Activated T-helper 2 cell treated with anti-CD3 and anti-CD28 coated beads, Interferon-gamma antibody, Interleukin-2, Interleukin-4, amounts not matched to agents 10 μg/mL and 5 μg/mL and 100 μg/mL, durations not matched to agents 14 hours and 24 hours and 36 hours (primary cell): ENCODE measurements at regions not wholly inside any gene's neighbourhood (a gene's known extent, or its start where the extent isn't known, plus 50 kb on each side); places are given as distances from the start of the nearest gene placed in this dataset.

Experiments
- DNase-seq: peaks from one replicate; pipeline ENCODE4 v3.0.0; 2021; ENCODE audit warnings: low spot score
- H3K27ac Mint-ChIP-seq: one replicate; pipeline ENCODE4 v1.8.0; 2021; ENCODE audit warnings: mixed read lengths
- H3K27me3 Mint-ChIP-seq: one replicate; pipeline ENCODE4 v1.8.0; 2021; ENCODE audit warnings: low read depth, mixed read lengths
- H3K36me3 Mint-ChIP-seq: one replicate; pipeline ENCODE4 v1.8.0; 2021; ENCODE audit warnings: low read depth, mixed read lengths
- H3K4me1 Mint-ChIP-seq: one replicate; pipeline ENCODE4 v1.8.0; 2021; ENCODE audit warnings: low read depth, mixed read lengths
- H3K4me3 Mint-ChIP-seq: one replicate; pipeline ENCODE4 v1.8.0; 2021; ENCODE audit warnings: low read depth, mild to moderate bottlenecking, moderate library complexity, mixed read lengths
- H3K9me3 Mint-ChIP-seq: one replicate; pipeline ENCODE4 v1.8.0; 2021; ENCODE audit warnings: mixed read lengths
- intact Hi-C: fragments of 100-400 bp; cut with micrococcal nuclease; formaldehyde crosslinking; loops from one replicate; pipeline ENCODE4 v1.15.1; 2023

GRCh38 chr3:153706706-153707105 is 414.5 kb upstream of the ARHGEF26 start:
- H3K27ac Mint-ChIP-seq, result no peak overlapping the region
- H3K27me3 Mint-ChIP-seq, result peaks cover 2% of the 10 kb centered on the region
- H3K36me3 Mint-ChIP-seq, result no peaks in the 10 kb centered on the region
- no peak for DNase-seq
- intact Hi-C loops, result no loop called here
- H3K4me3 Mint-ChIP-seq, result no peak overlapping the region
- no peaks in the 10 kb centered on the region for H3K4me1 Mint-ChIP-seq
- no peaks in the 10 kb centered on the region for H3K9me3 Mint-ChIP-seq

- Mint-ChIP-seq H3K4me1 (no peaks in the 10 kb centered on the region), H3K9me3 (no peaks in the 10 kb centered on the region)
- intact Hi-C loops, result no loop called here
Measured at GRCh38 chr3:153714016-153714415, 407.2 kb upstream of the ARHGEF26 start.

GRCh38 chr3:153714588-153715290 is 406.5 kb upstream of the ARHGEF26 start:
- no peak overlapping the region for H3K27ac Mint-ChIP-seq
- no peaks in the 10 kb centered on the region for H3K36me3 Mint-ChIP-seq
- H3K9me3 Mint-ChIP-seq, result no peaks in the 10 kb centered on the region
- DNase-seq, result no peak
- H3K4me3 Mint-ChIP-seq, result no peak overlapping the region
- H3K27me3 Mint-ChIP-seq, result no peaks in the 10 kb centered on the region
- no peaks in the 10 kb centered on the region for H3K4me1 Mint-ChIP-seq
- intact Hi-C loops, result no loop called here

More at GRCh38 chr3:153714016-153714415, 407.2 kb upstream of the ARHGEF26 start:
- H3K36me3 Mint-ChIP-seq, result no peaks in the 10 kb centered on the region
- no peaks in the 10 kb centered on the region for H3K27me3 Mint-ChIP-seq
- H3K27ac Mint-ChIP-seq, result no peak overlapping the region
- H3K4me3 Mint-ChIP-seq, result no peak overlapping the region
- no peak for DNase-seq

GRCh38 chr3:153722157-153722556 is 399.0 kb upstream of the ARHGEF26 start:
- Mint-ChIP-seq H3K4me3 (no peak overlapping the region), H3K27me3 (peaks cover 2% of the 10 kb centered on the region), H3K4me1 (no peaks in the 10 kb centered on the region), H3K36me3 (no peaks in the 10 kb centered on the region), H3K27ac (no peak overlapping the region), H3K9me3 (no peaks in the 10 kb centered on the region)
- DNase-seq, result no peak
- intact Hi-C loops, result no loop called here

GRCh38 chr3:153731071-153731470 is 390.1 kb upstream of the ARHGEF26 start:
- intact Hi-C loops, result no loop called here
- Mint-ChIP-seq H3K36me3 (no peaks in the 10 kb centered on the region), H3K27me3 (peaks cover 3% of the 10 kb centered on the region), H3K4me3 (no peak overlapping the region), H3K27ac (no peak overlapping the region), H3K4me1 (no peaks in the 10 kb centered on the region), H3K9me3 (peaks cover 7% of the 10 kb centered on the region)
- DNase-seq, result no peak

GRCh38 chr3:153734777-153735551 is 386.2 kb upstream of the ARHGEF26 start:
- peaks cover under 1% of the 10 kb centered on the region for H3K27me3 Mint-ChIP-seq
- intact Hi-C loops, result no loop called here

GRCh38 chr3:153740109-153740508 is 381.1 kb upstream of the ARHGEF26 start:
- no peaks in the 10 kb centered on the region for H3K36me3 Mint-ChIP-seq
- no peaks in the 10 kb centered on the region for H3K4me1 Mint-ChIP-seq

More at GRCh38 chr3:153734777-153735551, 386.2 kb upstream of the ARHGEF26 start:
- H3K4me3 Mint-ChIP-seq, result no peak overlapping the region
- H3K27ac Mint-ChIP-seq, result no peak overlapping the region
- no peak for DNase-seq
- peaks cover 7% of the 10 kb centered on the region for H3K9me3 Mint-ChIP-seq
- no peaks in the 10 kb centered on the region for H3K4me1 Mint-ChIP-seq
- no peaks in the 10 kb centered on the region for H3K36me3 Mint-ChIP-seq

GRCh38 chr3:153744889-153745288 is 376.3 kb upstream of the ARHGEF26 start:
- no peak overlapping the region for H3K4me3 Mint-ChIP-seq
- no peaks in the 10 kb centered on the region for H3K4me1 Mint-ChIP-seq
- no peak overlapping the region for H3K27ac Mint-ChIP-seq
- intact Hi-C loops, result no loop called here
- peaks cover 1% of the 10 kb centered on the region for H3K27me3 Mint-ChIP-seq
- H3K36me3 Mint-ChIP-seq, result no peaks in the 10 kb centered on the region
- DNase-seq, result no peak
- H3K9me3 Mint-ChIP-seq, result no peaks in the 10 kb centered on the region

More at GRCh38 chr3:153740109-153740508, 381.1 kb upstream of the ARHGEF26 start:
- Mint-ChIP-seq H3K27ac (no peak overlapping the region), H3K4me3 (no peak overlapping the region), H3K27me3 (peaks cover 1% of the 10 kb centered on the region), H3K9me3 (no peaks in the 10 kb centered on the region)
- intact Hi-C loops, result no loop called here
- no peak for DNase-seq

GRCh38 chr3:153746211-153746610 is 375.0 kb upstream of the ARHGEF26 start:
- Mint-ChIP-seq H3K36me3 (no peaks in the 10 kb centered on the region), H3K4me1 (no peaks in the 10 kb centered on the region)

GRCh38 chr3:153749070-153749610 is 372.1 kb upstream of the ARHGEF26 start:
- Mint-ChIP-seq H3K4me3 (no peak overlapping the region), H3K36me3 (no peaks in the 10 kb centered on the region), H3K27ac (no peak overlapping the region), H3K9me3 (no peaks in the 10 kb centered on the region), H3K4me1 (no peaks in the 10 kb centered on the region), H3K27me3 (no peaks in the 10 kb centered on the region)
- no peak for DNase-seq
- intact Hi-C loops, result no loop called here

More at GRCh38 chr3:153746211-153746610, 375.0 kb upstream of the ARHGEF26 start:
- intact Hi-C loops, result no loop called here
- Mint-ChIP-seq H3K4me3 (no peak overlapping the region), H3K9me3 (no peaks in the 10 kb centered on the region), H3K27me3 (peaks cover 1% of the 10 kb centered on the region), H3K27ac (no peak overlapping the region)
- DNase-seq, result no peak

GRCh38 chr3:153752405-153753027 is 368.7 kb upstream of the ARHGEF26 start:
- no peak for DNase-seq
- H3K27me3 Mint-ChIP-seq, result no peaks in the 10 kb centered on the region
- H3K4me1 Mint-ChIP-seq, result no peaks in the 10 kb centered on the region
- no peaks in the 10 kb centered on the region for H3K9me3 Mint-ChIP-seq
- H3K36me3 Mint-ChIP-seq, result no peaks in the 10 kb centered on the region
- intact Hi-C loops, result no loop called here
- H3K27ac Mint-ChIP-seq, result no peak overlapping the region
- H3K4me3 Mint-ChIP-seq, result no peak overlapping the region

GRCh38 chr3:153753035-153753434 is 368.2 kb upstream of the ARHGEF26 start:
- Mint-ChIP-seq H3K27ac (no peak overlapping the region), H3K4me1 (no peaks in the 10 kb centered on the region), H3K4me3 (no peak overlapping the region), H3K36me3 (no peaks in the 10 kb centered on the region), H3K27me3 (no peaks in the 10 kb centered on the region), H3K9me3 (no peaks in the 10 kb centered on the region)
- intact Hi-C loops, result no loop called here
- no peak for DNase-seq

- H3K36me3 Mint-ChIP-seq, result no peaks in the 10 kb centered on the region
- no peaks in the 10 kb centered on the region for H3K9me3 Mint-ChIP-seq
- H3K4me1 Mint-ChIP-seq, result no peaks in the 10 kb centered on the region
- H3K27me3 Mint-ChIP-seq, result no peaks in the 10 kb centered on the region
- H3K4me3 Mint-ChIP-seq, result no peak overlapping the region
- DNase-seq, result no peak
- intact Hi-C loops, result no loop called here
- no peak overlapping the region for H3K27ac Mint-ChIP-seq
Measured at GRCh38 chr3:153756816-153757215, 364.4 kb upstream of the ARHGEF26 start.
